SK-N-SH treated with all-trans-retinoic acid at 6 μM for 48 hours (cell line): ENCODE measurements at regions not wholly inside any gene's neighbourhood (a gene's known extent, or its start where the extent isn't known, plus 50 kb on each side); places are given as distances from the start of the nearest gene placed in this dataset.

Experiments used
- ATAC-seq: fragments of 200-7000 bp; cut with Tn5 transposase; 3 replicates; pipeline ENCODE4 v1.9.1; 2020; ENCODE audit warnings: mild to moderate bottlenecking, moderate library complexity
- ARNTL ChIP-seq: fragments of 450-650 bp; formaldehyde crosslinking; IDR thresholded peaks from 2 replicates; pipeline ENCODE4 v1.5.0; 2020; ENCODE audit warnings: low read depth, mild to moderate bottlenecking, moderate library complexity, borderline replicate concordance
- BACH2 ChIP-seq: fragments of 250-450 bp; sonication (Bioruptor Pico); IDR thresholded peaks from 2 replicates; pipeline ENCODE4 v1.9.0; 2021; ENCODE audit warnings: mild to moderate bottlenecking, borderline replicate concordance
- CSDC2 ChIP-seq: fragments of 250-450 bp; sonication (Bioruptor Pico); IDR thresholded peaks from 2 replicates; pipeline ENCODE4 v1.5.0; 2020; ENCODE audit warnings: mild to moderate bottlenecking, moderate library complexity
- ESRRG ChIP-seq: fragments of 250-450 bp; sonication (Bioruptor Pico); IDR thresholded peaks from 2 replicates; pipeline ENCODE4 v1.6.1; 2021; ENCODE audit warnings: mild to moderate bottlenecking
- GLIS3 ChIP-seq: fragments of 250-450 bp; sonication (Bioruptor Pico); IDR thresholded peaks from 2 replicates; pipeline ENCODE4 v1.5.0; 2020; ENCODE audit warnings: mild to moderate bottlenecking, moderate library complexity
- ISL1 ChIP-seq: fragments of 250-450 bp; sonication (Bioruptor Pico); IDR thresholded peaks from 2 replicates; pipeline ENCODE4 v2.1.2; 2022; ENCODE audit warnings: mild to moderate bottlenecking, moderate library complexity
- OSR1 ChIP-seq: fragments of 250-450 bp; sonication (Bioruptor Pico); IDR thresholded peaks from 2 replicates; pipeline ENCODE4 v1.8.0; 2022; ENCODE audit warnings: moderate library complexity, mild to moderate bottlenecking, inconsistent platforms
- POU6F1 ChIP-seq: fragments of 250-450 bp; sonication (Bioruptor Pico); IDR thresholded peaks from 2 replicates; pipeline ENCODE4 v1.8.0; 2021; ENCODE audit warnings: low read depth, mild to moderate bottlenecking, moderate library complexity, borderline replicate concordance
- RARB ChIP-seq: fragments of 250-450 bp; sonication (Bioruptor Pico); IDR thresholded peaks from 2 replicates; pipeline ENCODE4 v1.8.0; 2021; ENCODE audit warnings: mild to moderate bottlenecking, moderate library complexity
- SNAI2 ChIP-seq: fragments of 250-450 bp; sonication (Bioruptor Pico); IDR thresholded peaks from 2 replicates; pipeline ENCODE4 v1.5.0; 2020; ENCODE audit warnings: mild to moderate bottlenecking, moderate library complexity
- TCF4 ChIP-seq: fragments of 250-450 bp; sonication (Bioruptor Pico); IDR thresholded peaks from 2 replicates; pipeline ENCODE4 v1.8.0; 2021; ENCODE audit warnings: mild to moderate bottlenecking, moderate library complexity, borderline replicate concordance
- TOX ChIP-seq: fragments of 250-450 bp; sonication (Bioruptor Pico); IDR thresholded peaks from 2 replicates; pipeline ENCODE4 v1.8.0; 2021; ENCODE audit warnings: mild to moderate bottlenecking, moderate library complexity, borderline replicate concordance
- ZC3H10 ChIP-seq: fragments of 250-450 bp; sonication (Bioruptor Pico); IDR thresholded peaks from 2 replicates; pipeline ENCODE4 v1.5.1; 2021; ENCODE audit warnings: mild to moderate bottlenecking, moderate library complexity
- ZFP3 ChIP-seq: fragments of 250-450 bp; sonication (Bioruptor Pico); IDR thresholded peaks from 2 replicates; pipeline ENCODE4 v1.5.0; 2020; ENCODE audit warnings: mild to moderate bottlenecking, moderate library complexity
- ZNF565 ChIP-seq: fragments of 450-650 bp; formaldehyde crosslinking; conservative IDR thresholded peaks from 2 replicates; pipeline ENCODE4 v1.5.0; 2020; ENCODE audit warnings: low read depth, mild to moderate bottlenecking, moderate library complexity
- ZNF70 ChIP-seq: fragments of 450-650 bp; formaldehyde crosslinking; IDR thresholded peaks from 2 replicates; pipeline ENCODE4 v1.5.0; 2020; ENCODE audit warnings: mild to moderate bottlenecking, moderate library complexity
- ZNF8 ChIP-seq: fragments of 450-650 bp; formaldehyde crosslinking; IDR thresholded peaks from 2 replicates; pipeline ENCODE4 v1.5.0; 2020; ENCODE audit warnings: mild to moderate bottlenecking, moderate library complexity
- TF ChIP-seq, protein P1 (sequence below): fragments of 250-450 bp; sonication (Bioruptor Pico); IDR thresholded peaks from 2 replicates; pipeline ENCODE4 v1.5.1; 2021; ENCODE audit warnings: mild to moderate bottlenecking, moderate library complexity
- TF ChIP-seq, protein P2 (sequence below): fragments of 250-450 bp; sonication (Bioruptor Pico); IDR thresholded peaks from 2 replicates; pipeline ENCODE4 v1.8.0; 2020; ENCODE audit warnings: mild to moderate bottlenecking, moderate library complexity, borderline replicate concordance
- TF ChIP-seq, protein P3 (sequence below): fragments of 250-450 bp; sonication (Bioruptor Pico); IDR thresholded peaks from 2 replicates; pipeline ENCODE4 v1.5.0; 2020; ENCODE audit warnings: mild to moderate bottlenecking, moderate library complexity

DNA sequence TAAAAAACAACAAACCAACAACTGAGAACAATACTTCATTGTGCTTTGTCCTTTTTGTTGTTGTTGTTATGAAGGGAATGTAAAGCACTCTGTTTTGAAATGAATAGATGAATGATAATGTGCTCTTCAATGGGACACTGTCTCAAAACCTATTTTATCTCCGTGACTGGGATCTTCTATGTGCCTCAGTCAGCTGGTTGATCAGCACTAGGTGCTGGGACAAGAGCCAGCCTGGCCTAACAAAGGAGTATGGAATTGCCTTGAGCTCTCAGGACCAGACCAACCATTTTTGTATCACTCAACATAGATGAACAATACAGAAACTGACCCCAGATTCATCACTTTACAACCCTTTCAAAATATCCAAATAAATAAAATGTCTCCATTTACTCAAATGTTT is 440.2 kb downstream of the KCNJ2 start:
- no peak for TF ChIP-seq ESRRG (CRISPR knock-in tag)
- TF ChIP-seq, protein P1, sequence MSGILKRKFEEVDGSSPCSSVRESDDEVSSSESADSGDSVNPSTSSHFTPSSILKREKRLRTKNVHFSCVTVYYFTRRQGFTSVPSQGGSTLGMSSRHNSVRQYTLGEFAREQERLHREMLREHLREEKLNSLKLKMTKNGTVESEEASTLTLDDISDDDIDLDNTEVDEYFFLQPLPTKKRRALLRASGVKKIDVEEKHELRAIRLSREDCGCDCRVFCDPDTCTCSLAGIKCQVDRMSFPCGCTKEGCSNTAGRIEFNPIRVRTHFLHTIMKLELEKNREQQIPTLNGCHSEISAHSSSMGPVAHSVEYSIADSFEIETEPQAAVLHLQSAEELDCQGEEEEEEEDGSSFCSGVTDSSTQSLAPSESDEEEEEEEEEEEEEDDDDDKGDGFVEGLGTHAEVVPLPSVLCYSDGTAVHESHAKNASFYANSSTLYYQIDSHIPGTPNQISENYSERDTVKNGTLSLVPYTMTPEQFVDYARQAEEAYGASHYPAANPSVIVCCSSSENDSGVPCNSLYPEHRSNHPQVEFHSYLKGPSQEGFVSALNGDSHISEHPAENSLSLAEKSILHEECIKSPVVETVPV (CRISPR knock-in tag): no peak
- no peak for TF ChIP-seq ZNF8
- TF ChIP-seq, protein P2, sequence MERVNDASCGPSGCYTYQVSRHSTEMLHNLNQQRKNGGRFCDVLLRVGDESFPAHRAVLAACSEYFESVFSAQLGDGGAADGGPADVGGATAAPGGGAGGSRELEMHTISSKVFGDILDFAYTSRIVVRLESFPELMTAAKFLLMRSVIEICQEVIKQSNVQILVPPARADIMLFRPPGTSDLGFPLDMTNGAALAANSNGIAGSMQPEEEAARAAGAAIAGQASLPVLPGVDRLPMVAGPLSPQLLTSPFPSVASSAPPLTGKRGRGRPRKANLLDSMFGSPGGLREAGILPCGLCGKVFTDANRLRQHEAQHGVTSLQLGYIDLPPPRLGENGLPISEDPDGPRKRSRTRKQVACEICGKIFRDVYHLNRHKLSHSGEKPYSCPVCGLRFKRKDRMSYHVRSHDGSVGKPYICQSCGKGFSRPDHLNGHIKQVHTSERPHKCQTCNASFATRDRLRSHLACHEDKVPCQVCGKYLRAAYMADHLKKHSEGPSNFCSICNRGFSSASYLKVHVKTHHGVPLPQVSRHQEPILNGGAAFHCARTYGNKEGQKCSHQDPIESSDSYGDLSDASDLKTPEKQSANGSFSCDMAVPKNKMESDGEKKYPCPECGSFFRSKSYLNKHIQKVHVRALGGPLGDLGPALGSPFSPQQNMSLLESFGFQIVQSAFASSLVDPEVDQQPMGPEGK (CRISPR knock-in tag): no peak
- TF ChIP-seq, protein P3, sequence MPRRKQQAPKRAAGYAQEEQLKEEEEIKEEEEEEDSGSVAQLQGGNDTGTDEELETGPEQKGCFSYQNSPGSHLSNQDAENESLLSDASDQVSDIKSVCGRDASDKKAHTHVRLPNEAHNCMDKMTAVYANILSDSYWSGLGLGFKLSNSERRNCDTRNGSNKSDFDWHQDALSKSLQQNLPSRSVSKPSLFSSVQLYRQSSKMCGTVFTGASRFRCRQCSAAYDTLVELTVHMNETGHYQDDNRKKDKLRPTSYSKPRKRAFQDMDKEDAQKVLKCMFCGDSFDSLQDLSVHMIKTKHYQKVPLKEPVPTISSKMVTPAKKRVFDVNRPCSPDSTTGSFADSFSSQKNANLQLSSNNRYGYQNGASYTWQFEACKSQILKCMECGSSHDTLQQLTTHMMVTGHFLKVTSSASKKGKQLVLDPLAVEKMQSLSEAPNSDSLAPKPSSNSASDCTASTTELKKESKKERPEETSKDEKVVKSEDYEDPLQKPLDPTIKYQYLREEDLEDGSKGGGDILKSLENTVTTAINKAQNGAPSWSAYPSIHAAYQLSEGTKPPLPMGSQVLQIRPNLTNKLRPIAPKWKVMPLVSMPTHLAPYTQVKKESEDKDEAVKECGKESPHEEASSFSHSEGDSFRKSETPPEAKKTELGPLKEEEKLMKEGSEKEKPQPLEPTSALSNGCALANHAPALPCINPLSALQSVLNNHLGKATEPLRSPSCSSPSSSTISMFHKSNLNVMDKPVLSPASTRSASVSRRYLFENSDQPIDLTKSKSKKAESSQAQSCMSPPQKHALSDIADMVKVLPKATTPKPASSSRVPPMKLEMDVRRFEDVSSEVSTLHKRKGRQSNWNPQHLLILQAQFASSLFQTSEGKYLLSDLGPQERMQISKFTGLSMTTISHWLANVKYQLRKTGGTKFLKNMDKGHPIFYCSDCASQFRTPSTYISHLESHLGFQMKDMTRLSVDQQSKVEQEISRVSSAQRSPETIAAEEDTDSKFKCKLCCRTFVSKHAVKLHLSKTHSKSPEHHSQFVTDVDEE (CRISPR knock-in tag): no peak
- no peak for TF ChIP-seq RARB (CRISPR knock-in tag)
- TF ChIP-seq ZNF565: no peak
- no peak for TF ChIP-seq ZNF70
- TF ChIP-seq TOX (CRISPR knock-in tag): no peak
- no peak for TF ChIP-seq SNAI2
- no peak for ATAC-seq

DNA sequence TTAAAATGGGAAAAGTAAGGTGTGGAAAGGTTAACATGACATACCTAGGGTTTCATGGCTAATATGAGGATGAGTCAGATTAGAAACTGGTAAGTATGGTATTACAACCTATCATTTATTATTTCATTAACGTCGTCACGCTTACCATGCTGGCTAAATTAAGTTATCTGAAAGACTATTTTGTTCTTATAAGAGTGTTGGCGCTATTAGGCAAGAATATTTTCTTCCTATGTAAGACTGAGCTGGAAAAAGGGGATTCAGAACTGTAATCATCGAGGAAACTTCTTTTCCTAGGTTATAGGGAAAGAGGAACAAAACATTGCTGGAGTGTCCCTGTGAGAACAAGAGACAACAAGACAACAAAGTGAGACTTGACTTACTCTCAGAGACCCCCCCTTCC is 440.8 kb downstream of the KCNJ2 start:
- no peak for ATAC-seq

DNA sequence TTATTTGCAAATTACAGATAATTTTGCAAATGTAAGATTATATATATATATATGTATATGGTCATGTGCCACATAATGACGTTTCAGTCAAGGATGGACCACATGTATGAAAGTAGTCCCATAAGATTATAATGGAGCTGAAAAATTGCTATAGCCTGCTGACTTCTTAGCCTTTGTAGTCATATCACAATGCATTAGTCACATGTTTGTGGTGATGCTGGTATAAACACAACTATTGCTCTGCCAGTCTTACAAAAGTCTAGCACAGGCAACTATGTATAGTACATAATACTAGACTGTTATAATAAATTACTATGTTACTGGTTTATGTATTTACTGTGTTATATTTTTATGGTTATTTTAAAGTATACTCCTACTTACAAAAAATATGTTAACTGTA is 444.3 kb downstream of the KCNJ2 start:
- ATAC-seq: no peak
- no peak for TF ChIP-seq BACH2 (CRISPR knock-in tag)
- TF ChIP-seq, protein P1 (CRISPR knock-in tag): no peak
- TF ChIP-seq POU6F1 (CRISPR knock-in tag): no peak
- no peak for TF ChIP-seq ZNF8
- TF ChIP-seq ESRRG (CRISPR knock-in tag): no peak
- TF ChIP-seq SNAI2: no peak
- TF ChIP-seq RARB (CRISPR knock-in tag): no peak
- no peak for TF ChIP-seq OSR1 (CRISPR knock-in tag)
- TF ChIP-seq TCF4 (CRISPR knock-in tag): no peak
- TF ChIP-seq ZNF565: no peak

More for the DNA sequence above, 440.8 kb downstream of the KCNJ2 start:
- no peak for TF ChIP-seq ISL1 (CRISPR knock-in tag)
- TF ChIP-seq ZNF8: no peak
- no peak for TF ChIP-seq POU6F1 (CRISPR knock-in tag)
- TF ChIP-seq ZNF565: no peak
- TF ChIP-seq ESRRG (CRISPR knock-in tag): no peak
- TF ChIP-seq, protein P3 (CRISPR knock-in tag): no peak
- TF ChIP-seq GLIS3 (CRISPR knock-in tag): no peak
- no peak for TF ChIP-seq ARNTL (CRISPR knock-in tag)
- TF ChIP-seq CSDC2: no peak
- TF ChIP-seq TOX (CRISPR knock-in tag): no peak
- TF ChIP-seq ZFP3 (CRISPR knock-in tag): no peak
- no peak for TF ChIP-seq TCF4 (CRISPR knock-in tag)
- TF ChIP-seq ZC3H10 (CRISPR knock-in tag): no peak
- no peak for TF ChIP-seq ZNF70
